HG03196 (cell line): ENCODE measurements at regions not wholly inside any gene's neighbourhood (a gene's known extent, or its start where the extent isn't known, plus 50 kb on each side); places are given as distances from the start of the nearest gene placed in this dataset.

Experiments
- ATAC-seq: cut with Tn5 transposase; IDR thresholded peaks from one replicate; pipeline ENCODE4 v1.9.1; 2021; ENCODE audit not compliant: unreplicated experiment

GRCh38 chr1:222114536-222115156 lies 372.8 kb upstream of the DUSP10 start:
- no peak for ATAC-seq

DNA sequence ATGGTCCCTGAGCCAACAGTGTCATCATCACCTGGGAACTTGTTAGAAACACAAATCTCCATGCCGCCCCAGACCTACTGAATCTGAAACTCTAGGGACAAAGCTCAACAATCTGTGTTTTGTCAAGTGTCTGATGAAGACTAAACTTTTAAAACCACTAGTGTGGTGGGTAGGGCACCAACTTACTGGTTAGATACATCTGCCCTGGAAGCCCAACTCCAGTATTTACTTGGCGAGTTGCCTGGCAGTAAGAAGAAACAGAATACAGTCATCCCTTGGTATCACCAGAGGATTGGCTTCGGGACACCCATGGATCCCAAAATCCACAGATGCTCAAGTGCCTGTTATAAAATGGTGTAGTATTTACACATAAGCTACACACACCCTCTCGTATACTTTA lies 367.9 kb upstream of the DUSP10 start:
- ATAC-seq, result no peak

GRCh38 chr1:222107975-222108374 lies 366.1 kb upstream of the DUSP10 start:
- ATAC-seq, result no peak

GRCh38 chr1:222107267-222107666 lies 365.4 kb upstream of the DUSP10 start:
- ATAC-seq, result no peak

- no peak for ATAC-seq
Measured at GRCh38 chr1:222106377-222106776, 364.5 kb upstream of the DUSP10 start.

GRCh38 chr1:222105861-222106260 lies 364.0 kb upstream of the DUSP10 start:
- no peak for ATAC-seq

DNA sequence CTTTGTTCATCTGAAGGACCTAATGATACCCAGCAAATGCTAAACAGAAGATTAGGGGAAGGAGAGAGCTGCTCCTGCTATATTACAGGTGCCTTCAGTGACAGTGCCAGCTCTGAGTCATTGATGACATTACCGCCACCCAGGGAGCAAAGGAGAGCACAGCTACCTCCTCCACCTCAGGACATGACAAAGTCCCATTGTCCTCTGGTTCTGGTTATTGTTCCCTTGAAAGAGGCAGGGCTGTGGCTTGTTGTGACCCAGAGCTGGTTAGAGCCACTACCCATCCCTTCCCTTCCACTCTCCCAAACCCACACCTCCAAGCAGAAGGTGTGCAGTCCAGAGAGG lies 363.5 kb upstream of the DUSP10 start:
- ATAC-seq, result no peak

DNA sequence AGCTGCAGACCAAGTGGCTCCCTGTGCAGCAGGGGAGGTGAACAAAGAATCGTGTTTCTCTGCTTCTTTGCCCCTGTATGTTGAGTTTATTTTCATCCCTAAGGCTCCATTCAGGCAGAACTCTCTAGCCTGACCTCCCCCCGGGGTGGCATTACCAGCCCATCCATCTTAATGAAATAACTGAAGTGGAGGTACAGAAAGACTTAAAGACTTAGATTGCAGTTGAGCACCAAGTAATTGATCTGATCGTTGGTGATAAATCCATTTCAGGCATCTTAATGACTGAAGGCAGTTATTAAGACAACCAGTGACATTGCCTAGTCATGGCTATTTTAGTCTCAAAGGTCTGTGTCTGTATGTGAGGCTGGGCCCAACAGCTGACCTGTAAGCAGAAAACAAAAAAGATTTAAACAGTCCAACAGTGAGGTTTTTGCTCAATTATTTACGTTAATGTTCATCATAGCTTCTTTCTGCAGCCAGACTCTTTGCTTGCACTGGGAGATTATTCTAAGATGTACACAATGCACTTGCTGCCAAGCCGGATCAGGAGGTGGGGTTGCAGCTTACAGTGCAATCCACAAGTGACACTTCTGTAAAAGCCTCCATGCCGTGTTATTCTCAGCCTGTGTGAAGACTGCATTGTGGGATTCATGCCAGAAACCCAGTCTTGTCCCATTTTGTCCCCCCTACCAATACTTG lies 363.0 kb upstream of the DUSP10 start:
- ATAC-seq, result no peak

GRCh38 chr1:222104097-222104496 lies 362.2 kb upstream of the DUSP10 start:
- ATAC-seq, result no peak

- no peak for ATAC-seq
Measured at GRCh38 chr1:222099746-222100145, 357.9 kb upstream of the DUSP10 start.

DNA sequence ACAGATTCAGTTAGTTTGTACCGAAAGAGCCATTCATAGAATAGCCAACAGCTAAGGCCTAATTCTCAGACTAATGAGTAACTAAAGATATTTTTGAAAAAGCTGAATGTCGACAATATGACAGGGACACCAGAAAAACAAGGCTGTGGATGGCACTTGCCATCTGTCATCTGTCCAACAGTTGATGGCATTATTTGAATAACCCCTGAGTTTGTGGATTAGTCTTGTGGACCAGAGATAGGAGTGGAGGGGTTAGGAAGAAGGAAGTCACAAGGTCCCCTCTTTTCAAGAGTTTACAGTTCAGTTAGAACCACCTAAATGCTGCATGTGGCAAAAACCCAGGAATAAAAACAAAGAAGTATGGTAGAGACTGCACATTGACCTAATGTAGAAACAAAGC lies 356.5 kb upstream of the DUSP10 start:
- no peak for ATAC-seq

GRCh38 chr1:222097588-222097987 lies 355.7 kb upstream of the DUSP10 start:
- no peak for ATAC-seq

DNA sequence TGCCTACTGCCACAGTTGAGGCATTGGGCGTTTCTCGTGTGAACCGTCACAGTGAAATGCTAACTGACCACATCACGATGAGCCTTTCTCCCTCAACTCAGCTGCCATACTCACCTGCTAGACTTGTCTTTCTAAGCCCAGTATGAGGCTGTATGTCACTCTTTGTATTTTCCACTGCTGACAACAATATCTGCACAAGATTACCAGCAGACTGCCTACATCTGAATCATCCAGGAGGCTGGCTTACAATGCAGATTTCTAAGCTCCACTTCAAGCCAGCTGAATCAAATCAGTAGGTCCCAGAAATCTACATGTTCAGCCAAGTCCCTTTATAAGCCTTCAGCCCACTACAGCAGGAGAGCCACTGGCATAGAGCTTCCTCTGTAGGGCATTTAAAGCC lies 355.0 kb upstream of the DUSP10 start:
- no peak for ATAC-seq

DNA sequence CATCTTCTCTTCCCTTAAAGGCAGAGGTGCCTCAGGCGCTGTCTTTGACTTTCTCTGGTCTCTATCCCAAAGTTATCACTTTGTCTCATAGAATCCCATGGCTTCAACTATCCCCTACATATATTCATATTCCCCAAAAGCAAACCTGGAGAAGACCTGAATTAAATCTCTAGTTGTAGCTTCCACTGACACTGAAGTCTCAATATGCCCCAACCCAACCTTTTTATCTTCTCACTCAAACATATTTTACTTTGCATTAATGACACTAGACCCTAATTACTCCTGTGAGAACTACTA lies 354.5 kb upstream of the DUSP10 start:
- no peak for ATAC-seq

- ATAC-seq, result peak; percentile 65
Measured at GRCh38 chr1:222095606-222096475, 354.0 kb upstream of the DUSP10 start.

DNA sequence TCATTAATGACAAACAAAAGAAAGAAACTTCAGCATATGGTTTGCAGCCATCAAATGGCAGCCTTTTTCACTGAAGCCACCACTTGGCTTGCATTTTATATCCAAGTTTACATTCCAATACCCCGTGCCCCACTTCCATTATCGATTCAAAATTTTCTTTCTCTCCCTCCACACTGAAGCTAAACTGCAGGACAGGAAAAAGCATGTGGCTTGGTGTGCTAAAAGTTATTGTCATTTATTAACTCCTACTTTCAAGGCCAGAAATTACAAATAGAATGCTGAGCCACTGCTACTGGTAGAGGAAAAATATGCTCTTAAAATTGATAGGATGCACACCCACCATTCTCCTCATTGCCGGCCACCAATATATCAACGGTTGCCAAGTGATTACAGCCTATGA lies 351.6 kb upstream of the DUSP10 start:
- no peak for ATAC-seq

GRCh38 chr1:222090103-222090502 lies 348.2 kb upstream of the DUSP10 start:
- ATAC-seq, result no peak

GRCh38 chr1:222087221-222087920 lies 345.5 kb upstream of the DUSP10 start:
- no peak for ATAC-seq

- no peak for ATAC-seq
Measured at GRCh38 chr1:222084996-222085395, 343.1 kb upstream of the DUSP10 start.

DNA sequence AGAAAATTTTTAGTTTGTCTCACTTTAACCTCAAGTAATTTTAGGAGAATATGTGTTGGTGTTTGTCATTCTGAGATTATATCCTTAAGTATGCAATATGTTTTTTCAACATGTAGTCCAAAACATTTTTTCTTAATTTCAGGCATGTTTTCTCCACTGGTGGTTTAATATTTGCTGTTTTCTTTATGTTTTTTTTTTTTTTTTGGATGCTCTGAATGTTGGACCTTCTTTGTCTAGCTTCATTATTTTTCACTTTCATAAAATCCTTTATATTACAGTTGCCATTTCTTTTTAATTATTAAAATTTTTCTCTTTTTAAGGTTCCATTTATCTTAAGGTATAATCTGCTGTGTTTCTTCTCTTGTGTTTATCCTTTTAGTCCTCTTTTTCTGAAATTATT lies 342.2 kb upstream of the DUSP10 start:
- no peak for ATAC-seq

DNA sequence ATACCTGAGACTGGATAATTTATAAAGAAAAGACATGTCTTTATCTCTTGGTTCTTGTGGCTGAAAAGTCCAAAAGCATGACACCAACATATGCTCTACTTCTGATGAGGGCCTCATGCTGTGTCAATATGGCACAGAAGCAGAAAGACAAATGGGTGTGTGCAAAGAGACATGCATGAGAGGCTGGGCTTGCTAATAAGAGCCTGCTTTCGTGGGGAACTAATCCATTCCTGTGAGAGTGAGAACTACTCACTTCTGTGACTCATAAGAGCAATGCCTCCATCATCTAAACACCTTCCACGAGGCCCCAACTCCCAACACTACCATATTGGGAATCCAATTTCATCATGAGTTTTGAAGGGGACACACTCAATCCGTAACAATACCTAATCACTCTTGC lies 340.0 kb upstream of the DUSP10 start:
- no peak for ATAC-seq

DNA sequence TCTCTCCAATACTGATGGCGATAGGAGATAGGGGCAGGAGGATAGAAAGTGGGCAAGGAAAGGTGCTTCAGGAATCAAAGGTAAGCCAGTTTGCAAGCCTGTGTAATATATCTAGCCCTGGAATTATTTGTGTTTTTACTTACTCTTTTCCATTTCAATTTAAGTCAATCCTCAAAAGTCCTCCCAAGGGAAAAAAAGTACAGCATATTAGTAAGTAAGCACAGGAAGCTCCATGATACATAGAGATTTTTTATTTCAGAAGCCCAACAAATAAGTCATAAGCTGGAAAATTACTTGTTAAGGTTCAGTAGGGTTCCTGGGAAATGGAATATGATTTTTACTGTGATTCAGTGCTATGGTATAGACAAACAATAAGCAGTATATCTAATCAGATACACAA lies 337.7 kb upstream of the DUSP10 start:
- ATAC-seq, result no peak
